ENCODE measurements at regions not wholly inside any gene's neighbourhood (a gene's known extent, or its start where the extent isn't known, plus 50 kb on each side); places are given as distances from the start of the nearest gene placed in this dataset.

DNA sequence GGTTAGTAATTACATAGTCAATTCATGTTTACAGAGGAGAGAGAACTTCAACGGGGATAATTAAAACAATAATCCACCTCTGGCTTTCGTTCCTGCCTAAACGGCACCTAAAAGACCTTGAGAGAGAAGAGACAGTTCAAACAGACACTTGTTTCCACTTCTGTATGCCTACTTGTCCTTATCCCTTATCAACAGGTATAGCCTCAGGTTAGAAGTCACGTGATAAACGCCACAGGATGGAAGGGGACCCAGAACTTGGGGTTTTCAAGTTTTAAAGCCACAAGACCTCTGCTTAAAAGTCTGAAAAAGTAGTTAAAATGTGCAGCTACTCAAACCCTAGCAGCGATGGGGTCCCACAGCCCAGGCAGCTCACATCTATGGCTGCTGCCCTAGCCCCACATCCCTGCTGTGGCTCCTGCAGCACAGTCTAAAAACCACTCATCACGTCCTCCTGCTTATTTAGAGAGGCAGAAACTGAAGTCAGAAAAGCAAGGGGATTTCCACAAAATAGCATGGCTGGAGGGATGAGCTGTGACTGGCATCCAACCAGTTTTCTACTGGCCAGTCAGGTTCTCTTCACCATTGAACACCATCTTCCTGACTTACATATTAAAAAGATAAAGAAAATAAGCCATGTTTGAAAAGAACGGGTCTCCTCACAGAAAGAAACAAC lies 51.2 kb upstream of the SEC16B start:
- no peaks in the 10 kb centered on the region for H3K4me1 Mint-ChIP-seq
- peaks cover 11% of the 10 kb centered on the region for H3K27me3 Mint-ChIP-seq
- peaks cover 3% of the 10 kb centered on the region for H3K9me3 Mint-ChIP-seq
- H3K36me3 Mint-ChIP-seq = no peaks in the 10 kb centered on the region
- no peak overlapping the region for H3K4me3 Mint-ChIP-seq
- H3K27ac Mint-ChIP-seq = no peak overlapping the region
- no peak for ATAC-seq (ENCODE audit: low read depth)
- DNase-seq (ENCODE audit: low spot score in 2 of 2) = no peak

DNA sequence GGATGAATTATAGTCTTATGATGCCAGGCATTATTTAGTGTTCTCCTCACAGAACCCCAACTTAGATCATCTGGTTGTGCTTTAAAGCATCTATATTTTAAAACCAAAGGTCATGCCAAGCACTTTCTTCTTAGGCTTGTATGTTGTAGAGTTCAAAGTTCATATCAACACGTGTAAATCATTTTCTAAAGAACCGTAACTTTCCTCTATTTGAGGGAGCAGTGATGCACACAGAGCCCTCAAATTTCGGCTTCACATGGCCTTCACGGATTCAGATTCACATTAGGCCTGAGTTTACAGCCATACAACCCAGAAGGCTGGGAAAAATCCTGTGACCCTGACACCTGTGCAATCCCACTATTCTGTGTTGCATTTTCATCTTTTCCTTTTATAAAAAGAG lies 52.1 kb upstream of the SEC16B start:
- DNase-seq (ENCODE audit: low spot score in 2 of 2) = no peak
- Mint-ChIP-seq H3K27ac (no peak overlapping the region), H3K36me3 (no peaks in the 10 kb centered on the region), H3K27me3 (peaks cover 11% of the 10 kb centered on the region), H3K4me1 (no peaks in the 10 kb centered on the region), H3K9me3 (peaks cover 3% of the 10 kb centered on the region), H3K4me3 (no peak overlapping the region)
- ATAC-seq (ENCODE audit: low read depth) = no peak

DNA sequence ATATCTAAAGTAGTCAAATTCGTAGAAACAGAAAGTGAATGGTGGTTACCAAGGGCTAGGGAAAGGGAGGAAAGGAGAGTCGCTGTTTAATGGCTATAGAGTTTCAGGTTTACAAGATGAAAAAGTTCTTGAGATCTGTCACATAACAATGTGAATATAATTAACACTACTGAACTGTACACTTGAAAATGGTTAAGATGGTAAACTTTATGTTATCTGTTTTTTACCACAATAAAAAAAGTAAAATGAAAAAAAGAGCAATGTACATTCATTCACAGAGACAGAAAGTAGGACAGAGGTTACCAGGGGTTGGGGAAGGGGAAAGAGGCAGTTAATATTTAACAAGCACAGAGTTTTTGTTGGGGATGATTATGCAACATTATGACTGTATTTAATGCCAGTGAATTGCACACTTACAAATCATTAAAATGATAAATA lies 53.3 kb upstream of the SEC16B start:
- DNase-seq (ENCODE audit: low spot score in 2 of 2) (no peak), ATAC-seq (ENCODE audit: low read depth) (no peak)
- H3K27ac Mint-ChIP-seq = no peak overlapping the region
- no peak overlapping the region for H3K4me3 Mint-ChIP-seq
- peaks cover 7% of the 10 kb centered on the region for H3K27me3 Mint-ChIP-seq
- H3K36me3 Mint-ChIP-seq = no peaks in the 10 kb centered on the region
- H3K4me1 Mint-ChIP-seq = no peaks in the 10 kb centered on the region
- no peaks in the 10 kb centered on the region for H3K9me3 Mint-ChIP-seq

- H3K27me3 Mint-ChIP-seq = peaks cover 6% of the 10 kb centered on the region
- H3K9me3 Mint-ChIP-seq = no peaks in the 10 kb centered on the region
- H3K4me3 Mint-ChIP-seq = no peak overlapping the region
- DNase-seq (ENCODE audit: low spot score in 2 of 2) = no peak
- H3K27ac Mint-ChIP-seq = no peak overlapping the region
- H3K36me3 Mint-ChIP-seq = no peaks in the 10 kb centered on the region
- H3K4me1 Mint-ChIP-seq = no peaks in the 10 kb centered on the region
- ATAC-seq (ENCODE audit: low read depth) = no peak
These were observed 54.6 kb upstream of the SEC16B start for GRCh38 chr1:178024504-178024903.

DNA sequence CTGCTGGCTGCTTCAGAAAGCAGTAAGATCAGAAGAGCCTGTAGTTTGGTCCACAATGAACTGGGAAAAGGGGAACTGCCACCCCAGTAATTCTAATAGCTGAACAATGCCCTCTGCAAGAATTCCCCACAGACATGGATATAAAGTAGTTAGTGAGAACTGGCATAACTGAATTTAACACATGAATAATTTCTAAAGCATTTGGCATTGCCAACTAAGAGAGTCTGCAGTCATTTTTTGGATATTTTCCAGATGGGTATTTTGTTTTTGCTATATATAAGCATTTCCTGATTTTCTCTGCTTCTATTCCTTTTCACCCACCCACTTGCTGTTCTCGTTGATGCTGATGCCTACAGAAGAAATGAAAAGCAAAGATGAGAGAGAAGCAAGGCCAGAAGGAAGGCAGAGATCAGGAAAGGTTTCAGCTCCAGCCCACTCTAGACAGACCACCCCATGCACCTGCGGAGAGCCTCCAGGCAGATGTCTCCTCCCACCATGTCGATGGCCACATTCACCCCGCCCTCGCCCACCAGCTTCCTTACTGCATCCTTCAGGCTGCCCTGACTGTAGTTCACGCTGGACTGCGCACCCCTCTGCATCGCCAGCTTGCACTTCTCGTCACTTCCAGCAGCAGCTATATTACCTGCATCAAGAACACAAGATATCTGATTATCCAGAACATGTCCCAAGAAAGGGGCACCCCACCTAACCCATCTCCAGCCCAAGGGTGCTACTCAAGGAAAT lies 55.9 kb upstream of the SEC16B start:
- Mint-ChIP-seq H3K36me3 (no peaks in the 10 kb centered on the region), H3K4me1 (no peaks in the 10 kb centered on the region), H3K27ac (no peak overlapping the region), H3K27me3 (peaks cover 4% of the 10 kb centered on the region), H3K4me3 (no peak overlapping the region), H3K9me3 (no peaks in the 10 kb centered on the region)
- ATAC-seq (ENCODE audit: low read depth) = no peak
- no peak for DNase-seq (ENCODE audit: low spot score in 2 of 2)

- Mint-ChIP-seq H3K9me3 (no peaks in the 10 kb centered on the region), H3K4me3 (no peak overlapping the region), H3K36me3 (no peaks in the 10 kb centered on the region), H3K27me3 (no peaks in the 10 kb centered on the region), H3K27ac (no peak overlapping the region), H3K4me1 (no peaks in the 10 kb centered on the region)
- DNase-seq (ENCODE audit: low spot score in 2 of 2) = no peak
- no peak for ATAC-seq (ENCODE audit: low read depth)
These were observed 59.1 kb upstream of the SEC16B start for GRCh38 chr1:178028841-178029481.

- Mint-ChIP-seq H3K9me3 (no peaks in the 10 kb centered on the region), H3K4me1 (no peaks in the 10 kb centered on the region), H3K27me3 (no peaks in the 10 kb centered on the region), H3K27ac (no peak overlapping the region), H3K4me3 (no peak overlapping the region), H3K36me3 (no peaks in the 10 kb centered on the region)
- DNase-seq (ENCODE audit: low spot score in 2 of 2) (no peak), ATAC-seq (ENCODE audit: low read depth) (no peak)
These were observed 60.6 kb upstream of the SEC16B start for GRCh38 chr1:178030467-178030866.

DNA sequence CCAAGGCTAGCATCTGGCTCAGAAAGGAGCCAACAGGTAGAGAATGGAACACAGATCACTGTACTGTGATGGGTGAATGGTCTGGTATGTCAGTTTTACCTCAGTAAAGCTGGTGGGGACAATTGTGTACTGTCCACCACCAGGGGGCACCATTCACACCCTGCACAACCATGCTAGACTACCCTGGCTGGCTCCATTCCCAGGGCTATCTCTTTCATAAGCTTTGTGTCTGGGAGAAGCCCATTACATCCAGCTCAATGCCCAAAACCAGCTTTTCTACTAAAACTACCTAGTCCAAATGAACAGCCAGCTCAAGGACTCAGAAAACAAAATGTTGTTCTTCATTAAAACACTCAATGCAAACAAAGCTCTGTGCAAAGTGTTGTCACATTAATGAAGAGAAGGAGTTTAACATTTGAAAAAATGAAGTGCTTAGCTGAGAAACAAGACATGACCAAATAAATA lies 62.0 kb upstream of the RASAL2 start:
- no peaks in the 10 kb centered on the region for H3K4me1 Mint-ChIP-seq
- no peaks in the 10 kb centered on the region for H3K9me3 Mint-ChIP-seq
- H3K27me3 Mint-ChIP-seq = peaks cover 1% of the 10 kb centered on the region
- no peak for DNase-seq (ENCODE audit: low spot score in 2 of 2)
- H3K36me3 Mint-ChIP-seq = no peaks in the 10 kb centered on the region
- ATAC-seq (ENCODE audit: low read depth) = peak; percentile 45
- no peak overlapping the region for H3K4me3 Mint-ChIP-seq
- no peak overlapping the region for H3K27ac Mint-ChIP-seq

GRCh38 chr1:178033019-178033418 lies 60.9 kb upstream of the RASAL2 start:
- peaks cover 1% of the 10 kb centered on the region for H3K27me3 Mint-ChIP-seq
- H3K27ac Mint-ChIP-seq = no peak overlapping the region
- H3K4me1 Mint-ChIP-seq = no peaks in the 10 kb centered on the region
- no peaks in the 10 kb centered on the region for H3K36me3 Mint-ChIP-seq
- no peak for DNase-seq (ENCODE audit: low spot score in 2 of 2)
- no peak for ATAC-seq (ENCODE audit: low read depth)
- H3K4me3 Mint-ChIP-seq = no peak overlapping the region
- H3K9me3 Mint-ChIP-seq = no peaks in the 10 kb centered on the region

DNA sequence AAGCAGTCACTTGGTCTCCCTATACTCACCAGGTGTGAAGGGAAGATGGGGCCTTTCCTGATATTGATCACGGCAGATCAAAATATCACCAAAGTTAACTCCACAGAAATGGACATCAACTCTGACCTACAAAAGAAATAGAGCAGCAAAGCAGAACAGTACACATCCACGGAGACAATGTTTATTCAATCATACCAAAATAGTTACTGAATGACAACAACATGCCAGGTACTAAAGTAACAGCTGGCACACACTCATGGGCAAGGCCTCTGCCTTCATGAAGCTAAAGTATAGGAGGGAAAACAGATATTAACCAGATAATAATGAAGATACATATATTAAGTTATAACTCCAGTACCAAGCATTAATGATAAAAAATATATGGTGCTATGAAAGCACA lies 59.2 kb upstream of the RASAL2 start:
- no peaks in the 10 kb centered on the region for H3K9me3 Mint-ChIP-seq
- H3K36me3 Mint-ChIP-seq = no peaks in the 10 kb centered on the region
- no peak overlapping the region for H3K4me3 Mint-ChIP-seq
- H3K4me1 Mint-ChIP-seq = no peaks in the 10 kb centered on the region
- DNase-seq (ENCODE audit: low spot score in 2 of 2) (no peak), ATAC-seq (ENCODE audit: low read depth) (no peak)
- no peak overlapping the region for H3K27ac Mint-ChIP-seq
- H3K27me3 Mint-ChIP-seq = peaks cover 1% of the 10 kb centered on the region

DNA sequence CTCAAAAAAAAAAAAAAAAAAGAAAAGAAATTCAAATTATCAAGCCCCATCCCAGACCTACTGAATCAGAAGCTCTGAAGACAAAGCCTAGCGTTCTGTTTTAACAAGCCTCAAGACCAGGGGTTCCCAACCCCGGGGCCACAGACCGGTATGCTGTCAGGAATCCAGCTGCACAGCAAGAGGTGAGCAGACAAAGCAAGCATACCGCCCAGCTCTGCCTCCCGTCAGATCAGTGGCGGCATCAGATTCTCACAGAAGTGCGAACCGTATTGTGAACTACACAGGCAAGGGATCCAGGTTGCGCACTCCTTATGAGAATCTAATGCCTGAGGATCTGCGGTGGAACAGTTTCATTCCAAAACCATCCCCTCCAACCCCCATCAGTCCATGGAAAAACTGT lies 57.8 kb upstream of the RASAL2 start:
- H3K36me3 Mint-ChIP-seq = no peaks in the 10 kb centered on the region
- ATAC-seq (ENCODE audit: low read depth) = no peak
- H3K27me3 Mint-ChIP-seq = peaks cover 8% of the 10 kb centered on the region
- H3K9me3 Mint-ChIP-seq = peaks cover 3% of the 10 kb centered on the region
- H3K4me1 Mint-ChIP-seq = no peaks in the 10 kb centered on the region
- H3K27ac Mint-ChIP-seq = no peak overlapping the region
- no peak overlapping the region for H3K4me3 Mint-ChIP-seq
- DNase-seq (ENCODE audit: low spot score in 2 of 2) = no peak

GRCh38 chr1:178037510-178038253 lies 56.2 kb upstream of the RASAL2 start:
- no peak overlapping the region for H3K4me3 Mint-ChIP-seq
- ATAC-seq (ENCODE audit: low read depth) (no peak), DNase-seq (ENCODE audit: low spot score in 2 of 2) (no peak)
- peaks cover 7% of the 10 kb centered on the region for H3K9me3 Mint-ChIP-seq
- no peaks in the 10 kb centered on the region for H3K4me1 Mint-ChIP-seq
- H3K36me3 Mint-ChIP-seq = no peaks in the 10 kb centered on the region
- H3K27me3 Mint-ChIP-seq = peaks cover 12% of the 10 kb centered on the region
- H3K27ac Mint-ChIP-seq = no peak overlapping the region

GRCh38 chr1:178038372-178038771 lies 55.5 kb upstream of the RASAL2 start:
- peaks cover 12% of the 10 kb centered on the region for H3K27me3 Mint-ChIP-seq
- peaks cover 7% of the 10 kb centered on the region for H3K9me3 Mint-ChIP-seq
- no peaks in the 10 kb centered on the region for H3K4me1 Mint-ChIP-seq
- H3K4me3 Mint-ChIP-seq = no peak overlapping the region
- no peak for DNase-seq (ENCODE audit: low spot score in 2 of 2)
- no peak overlapping the region for H3K27ac Mint-ChIP-seq
- ATAC-seq (ENCODE audit: low read depth) = no peak
- H3K36me3 Mint-ChIP-seq = no peaks in the 10 kb centered on the region

DNA sequence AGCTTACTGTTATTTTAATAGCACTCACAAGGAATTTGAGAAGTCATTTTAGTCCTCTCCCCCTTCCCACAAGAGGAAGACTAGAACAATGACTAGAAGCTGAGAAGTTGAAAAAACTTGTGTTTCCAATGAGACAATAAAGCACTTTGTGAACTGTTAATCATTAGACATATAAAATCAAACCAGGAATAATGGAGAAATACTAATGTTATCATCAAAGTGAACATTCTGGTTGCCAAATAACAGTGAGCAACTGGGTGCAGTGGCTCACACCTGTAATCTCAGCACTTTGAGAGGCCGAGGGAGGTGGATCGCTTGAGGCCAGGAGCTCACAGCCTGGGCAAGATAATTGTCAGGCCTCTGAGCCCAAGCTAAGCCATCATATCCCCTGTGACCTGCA lies 54.0 kb upstream of the RASAL2 start:
- Mint-ChIP-seq H3K27ac (no peak overlapping the region), H3K9me3 (peaks cover 7% of the 10 kb centered on the region), H3K36me3 (no peaks in the 10 kb centered on the region), H3K27me3 (peaks cover 12% of the 10 kb centered on the region), H3K4me3 (no peak overlapping the region), H3K4me1 (no peaks in the 10 kb centered on the region)
- ATAC-seq (ENCODE audit: low read depth) (no peak), DNase-seq (ENCODE audit: low spot score in 2 of 2) (no peak)
